GM23338 (cell line): ENCODE measurements at regions not wholly inside any gene's neighbourhood (a gene's known extent, or its start where the extent isn't known, plus 50 kb on each side); places are given as distances from the start of the nearest gene placed in this dataset.
A peak's percentile ranks its signal among the peaks of the same experiment; 100 is the strongest.

Experiments used
- ATAC-seq: fragments of 200-7000 bp; cut with Tn5 transposase; 3 replicates; pipeline ENCODE4 v1.9.1; 2020
- DNase-seq: peaks from one replicate; pipeline ENCODE4 v3.0.0-alpha.2; 2015; ENCODE audit warnings: low spot score
- H2AFZ ChIP-seq: fragments of 200-600 bp; sonication (generic); 2 replicates; pipeline ENCODE4 v1.8.0; 2016; ENCODE audit warnings: antibody characterized with exemption, mild to moderate bottlenecking, moderate library complexity
- H3F3A ChIP-seq: fragments of 200-600 bp; sonication (generic); replicated peaks from 2 replicates; pipeline ENCODE4 v1.8.0; 2017; ENCODE audit warnings: antibody characterized with exemption, mixed run types, low read depth
- H3K27ac ChIP-seq: fragments of 200-600 bp; sonication (generic); 2 replicates; pipeline ENCODE4 v1.6.1; 2016; ENCODE audit warnings: low read depth
- H3K27me3 ChIP-seq: fragments of 200-600 bp; sonication (generic); 2 replicates; pipeline ENCODE4 v1.8.0; 2016; ENCODE audit warnings: mild to moderate bottlenecking, mixed run types, moderate library complexity; ENCODE audit not compliant: insufficient read depth
- H3K36me3 ChIP-seq: fragments of 200-600 bp; sonication (generic); 2 replicates; pipeline ENCODE4 v1.8.0; 2016; ENCODE audit warnings: mild to moderate bottlenecking; ENCODE audit not compliant: insufficient read depth
- H3K4me1 ChIP-seq: fragments of 200-600 bp; sonication (generic); 2 replicates; pipeline ENCODE4 v1.8.0; 2016; ENCODE audit warnings: mild to moderate bottlenecking, moderate library complexity; ENCODE audit not compliant: insufficient read depth
- H3K4me2 ChIP-seq: fragments of 200-600 bp; sonication (generic); 2 replicates; pipeline ENCODE4 v1.7.1; 2017; ENCODE audit warnings: mixed run types
- H3K4me3 ChIP-seq: fragments of 200-600 bp; sonication (generic); 2 replicates; pipeline ENCODE4 v1.6.1; 2016; ENCODE audit warnings: mixed run types
- H3K79me2 ChIP-seq: fragments of 200-600 bp; sonication (generic); replicated peaks from 2 replicates; pipeline ENCODE4 v1.8.0; 2017; ENCODE audit warnings: mild to moderate bottlenecking; ENCODE audit not compliant: insufficient read depth
- H3K9me2 ChIP-seq: fragments of 200-600 bp; sonication (generic); 2 replicates; pipeline ENCODE4 v1.8.0; 2017; ENCODE audit not compliant: insufficient read depth
- H4K20me1 ChIP-seq: fragments of 200-600 bp; sonication (generic); replicated peaks from 2 replicates; pipeline ENCODE4 v1.8.0; 2017; ENCODE audit warnings: mild to moderate bottlenecking; ENCODE audit not compliant: insufficient read depth
- H3K27ac Mint-ChIP-seq: 2 replicates; pipeline ENCODE4 v1.8.0; 2020; ENCODE audit warnings: inconsistent platforms, mild to moderate bottlenecking, moderate library complexity, mixed read lengths
- H3K27me3 Mint-ChIP-seq: 3 replicates; pipeline ENCODE4 v1.8.0; 2022; ENCODE audit warnings: low read depth, mild to moderate bottlenecking, moderate library complexity, mixed read lengths, inconsistent platforms; ENCODE audit not compliant: insufficient read depth, poor library complexity
- H3K36me3 Mint-ChIP-seq: 3 replicates; pipeline ENCODE4 v1.8.0; 2021; ENCODE audit warnings: low read depth, mild to moderate bottlenecking, inconsistent platforms, moderate library complexity, mixed read lengths
- H3K4me1 Mint-ChIP-seq: 3 replicates; pipeline ENCODE4 v1.8.0; 2020; ENCODE audit warnings: mild to moderate bottlenecking, inconsistent platforms, mixed read lengths
- H3K4me3 Mint-ChIP-seq: 3 replicates; pipeline ENCODE4 v1.8.0; 2021; ENCODE audit warnings: moderate library complexity, mild to moderate bottlenecking, inconsistent platforms, mixed read lengths
- H3K9me3 Mint-ChIP-seq: 3 replicates; pipeline ENCODE4 v1.8.0; 2020; ENCODE audit warnings: moderate library complexity, mild to moderate bottlenecking, inconsistent platforms, mixed read lengths
- CREB1 ChIP-seq: fragments of 250-450 bp; sonication (Bioruptor Pico); IDR thresholded peaks from 2 replicates; pipeline ENCODE4 v1.5.0; 2020; ENCODE audit warnings: low read depth, mild to moderate bottlenecking, moderate library complexity
- EZH2 ChIP-seq: fragments of 200-600 bp; sonication (generic); IDR thresholded peaks from one replicate; pipeline ENCODE4 v1.8.0; 2017; ENCODE audit warnings: antibody characterized with exemption, mild to moderate bottlenecking, low read depth; ENCODE audit not compliant: unreplicated experiment
- EZH2phosphoT487 ChIP-seq: fragments of 200-600 bp; sonication (generic); IDR thresholded peaks from one replicate; pipeline ENCODE4 v1.8.1; 2018; ENCODE audit warnings: antibody characterized with exemption; ENCODE audit not compliant: unreplicated experiment
- POLR2AphosphoS5 ChIP-seq: IDR thresholded peaks from 2 replicates; pipeline ENCODE4 v1.6.1; 2016; ENCODE audit warnings: antibody characterized with exemption, low read depth
- REST ChIP-seq: IDR thresholded peaks from one replicate; pipeline ENCODE4 v1.6.1; 2018; ENCODE audit warnings: antibody characterized with exemption; ENCODE audit not compliant: unreplicated experiment
- STAT1 ChIP-seq: IDR thresholded peaks from one replicate; pipeline ENCODE4 v1.6.1; 2016; ENCODE audit warnings: antibody characterized with exemption; ENCODE audit not compliant: unreplicated experiment
- ZNF114 ChIP-seq: fragments of 250-450 bp; sonication (Bioruptor Pico); IDR thresholded peaks from 2 replicates; pipeline ENCODE4 v1.5.0; 2020; ENCODE audit warnings: mild to moderate bottlenecking, moderate library complexity
- TF ChIP-seq, protein P1 (sequence below), 2 experiments: fragments of 200-600 bp in 1 of 2; sonication (generic) in 1 of 2; conservative IDR thresholded peaks; 2 replicates each; pipeline versions ENCODE4 v1.5.1 to v1.6.1; 2016 to 2017; ENCODE audit warnings: antibody characterized with exemption in 2 of 2, low read depth in 2 of 2, mild to moderate bottlenecking in 2 of 2, moderate library complexity in 1 of 2
- TF ChIP-seq, protein P2 (sequence below): IDR thresholded peaks from 2 replicates; pipeline ENCODE4 v1.6.1; 2016; ENCODE audit warnings: antibody characterized with exemption

DNA sequence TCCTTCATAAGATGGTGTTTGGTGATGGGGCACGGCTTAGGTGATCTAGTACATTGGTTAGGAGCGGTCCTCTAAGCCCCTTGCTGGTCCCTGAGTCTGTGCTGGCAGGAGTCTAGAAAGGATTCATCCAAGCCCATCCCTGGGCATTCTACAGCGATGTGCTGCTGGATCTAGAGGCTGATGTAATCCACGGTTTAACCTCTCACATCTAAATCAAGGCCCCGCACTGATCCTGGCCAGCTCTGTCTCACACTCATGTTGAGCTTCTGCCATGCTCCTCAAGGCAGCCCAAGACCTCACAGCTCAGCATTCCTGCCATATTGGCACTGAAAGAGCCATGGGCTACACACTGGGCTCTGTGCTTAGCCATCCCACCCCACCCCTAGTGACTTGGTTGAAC, 664.8 kb downstream of the STK39 start (continued):
- no peak for TF ChIP-seq REST
- no peak for TF ChIP-seq CREB1 (CRISPR knock-in tag)
- TF ChIP-seq ZNF114: no peak
- TF ChIP-seq, protein P1, sequence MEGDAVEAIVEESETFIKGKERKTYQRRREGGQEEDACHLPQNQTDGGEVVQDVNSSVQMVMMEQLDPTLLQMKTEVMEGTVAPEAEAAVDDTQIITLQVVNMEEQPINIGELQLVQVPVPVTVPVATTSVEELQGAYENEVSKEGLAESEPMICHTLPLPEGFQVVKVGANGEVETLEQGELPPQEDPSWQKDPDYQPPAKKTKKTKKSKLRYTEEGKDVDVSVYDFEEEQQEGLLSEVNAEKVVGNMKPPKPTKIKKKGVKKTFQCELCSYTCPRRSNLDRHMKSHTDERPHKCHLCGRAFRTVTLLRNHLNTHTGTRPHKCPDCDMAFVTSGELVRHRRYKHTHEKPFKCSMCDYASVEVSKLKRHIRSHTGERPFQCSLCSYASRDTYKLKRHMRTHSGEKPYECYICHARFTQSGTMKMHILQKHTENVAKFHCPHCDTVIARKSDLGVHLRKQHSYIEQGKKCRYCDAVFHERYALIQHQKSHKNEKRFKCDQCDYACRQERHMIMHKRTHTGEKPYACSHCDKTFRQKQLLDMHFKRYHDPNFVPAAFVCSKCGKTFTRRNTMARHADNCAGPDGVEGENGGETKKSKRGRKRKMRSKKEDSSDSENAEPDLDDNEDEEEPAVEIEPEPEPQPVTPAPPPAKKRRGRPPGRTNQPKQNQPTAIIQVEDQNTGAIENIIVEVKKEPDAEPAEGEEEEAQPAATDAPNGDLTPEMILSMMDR (conservative IDR thresholded peaks at IDR 0.05; ENCODE audit: low read depth in 2 of 2): no peak
- TF ChIP-seq STAT1: no peak
- TF ChIP-seq EZH2phosphoT487: no peak
- TF ChIP-seq, protein P2, sequence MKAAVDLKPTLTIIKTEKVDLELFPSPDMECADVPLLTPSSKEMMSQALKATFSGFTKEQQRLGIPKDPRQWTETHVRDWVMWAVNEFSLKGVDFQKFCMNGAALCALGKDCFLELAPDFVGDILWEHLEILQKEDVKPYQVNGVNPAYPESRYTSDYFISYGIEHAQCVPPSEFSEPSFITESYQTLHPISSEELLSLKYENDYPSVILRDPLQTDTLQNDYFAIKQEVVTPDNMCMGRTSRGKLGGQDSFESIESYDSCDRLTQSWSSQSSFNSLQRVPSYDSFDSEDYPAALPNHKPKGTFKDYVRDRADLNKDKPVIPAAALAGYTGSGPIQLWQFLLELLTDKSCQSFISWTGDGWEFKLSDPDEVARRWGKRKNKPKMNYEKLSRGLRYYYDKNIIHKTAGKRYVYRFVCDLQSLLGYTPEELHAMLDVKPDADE: no peak
- no peak for TF ChIP-seq POLR2AphosphoS5
- no peak for TF ChIP-seq EZH2

DNA sequence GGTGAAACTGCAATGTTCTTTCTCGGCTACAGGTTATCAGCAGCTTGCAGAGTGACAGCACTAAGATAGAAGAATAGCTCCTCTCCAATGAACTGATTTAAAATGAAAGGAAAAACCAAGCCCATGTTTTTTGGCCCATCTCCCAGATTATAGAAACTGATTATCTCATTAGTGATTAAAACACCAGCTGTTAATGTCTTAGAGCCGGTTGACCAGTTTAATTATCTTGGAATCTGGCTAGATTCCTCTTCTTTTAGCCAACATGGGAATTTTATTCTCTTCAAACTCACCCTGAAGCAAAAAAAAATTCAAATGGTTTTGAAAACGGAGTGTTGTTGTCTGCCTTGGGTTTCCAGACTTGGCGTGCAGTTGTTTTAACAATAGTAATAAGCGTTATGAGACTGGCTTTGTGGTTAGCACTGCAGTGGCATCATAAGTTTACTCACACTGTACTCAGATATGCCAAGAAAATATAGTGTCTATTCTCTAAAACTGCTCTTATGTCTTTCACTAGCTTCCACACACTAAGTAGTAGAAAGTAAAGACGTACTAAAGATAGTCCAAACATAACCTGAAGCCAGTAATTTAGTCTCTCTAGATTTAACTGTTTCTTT, 665.3 kb downstream of the STK39 start:
- H3K4me1 Mint-ChIP-seq: peaks cover 23% of the 10 kb centered on the region
- no peaks in the 10 kb centered on the region for H3K9me3 Mint-ChIP-seq
- DNase-seq: no peak
- no peaks in the 10 kb centered on the region for H3K36me3 ChIP-seq
- H3K27ac Mint-ChIP-seq: 0 out of 2 replicates have a peak overlapping the region, but pooled peaks have one; percentile 37
- H4K20me1 ChIP-seq: no peaks in the 10 kb centered on the region; the same call in 1 of the 2 replicates
- 0 out of 2 replicates have a peak, but pooled peaks cover 2% of the 10 kb centered on the region for H3K79me2 ChIP-seq
- no peaks in the 10 kb centered on the region for H3K27me3 ChIP-seq
- no peaks in the 10 kb centered on the region for H3K36me3 Mint-ChIP-seq
- ATAC-seq: no peak
- H2AFZ ChIP-seq: no peak overlapping the region
- H3K9me2 ChIP-seq: no peaks in the 10 kb centered on the region
- no peak overlapping the region for H3K4me2 ChIP-seq
- no peaks in the 10 kb centered on the region for H3F3A ChIP-seq
- H3K27ac ChIP-seq: no peak overlapping the region
- no peaks in the 10 kb centered on the region for H3K27me3 Mint-ChIP-seq
- H3K4me1 ChIP-seq: peaks cover 4% of the 10 kb centered on the region; the same call in 1 of the 2 replicates
- H3K4me3 Mint-ChIP-seq: no peak overlapping the region
- H3K4me3 ChIP-seq: no peak overlapping the region
- TF ChIP-seq POLR2AphosphoS5: no peak
- TF ChIP-seq EZH2phosphoT487: no peak
- TF ChIP-seq ZNF114: no peak
- TF ChIP-seq, protein P1 (conservative IDR thresholded peaks at IDR 0.05; ENCODE audit: low read depth in 2 of 2): no peak
- TF ChIP-seq EZH2: no peak
- TF ChIP-seq STAT1: no peak
- TF ChIP-seq REST: no peak
- TF ChIP-seq, protein P2: no peak
